ENCODE measurements at regions not wholly inside any gene's neighbourhood (a gene's known extent, or its start where the extent isn't known, plus 50 kb on each side); places are given as distances from the start of the nearest gene placed in this dataset.

DNA sequence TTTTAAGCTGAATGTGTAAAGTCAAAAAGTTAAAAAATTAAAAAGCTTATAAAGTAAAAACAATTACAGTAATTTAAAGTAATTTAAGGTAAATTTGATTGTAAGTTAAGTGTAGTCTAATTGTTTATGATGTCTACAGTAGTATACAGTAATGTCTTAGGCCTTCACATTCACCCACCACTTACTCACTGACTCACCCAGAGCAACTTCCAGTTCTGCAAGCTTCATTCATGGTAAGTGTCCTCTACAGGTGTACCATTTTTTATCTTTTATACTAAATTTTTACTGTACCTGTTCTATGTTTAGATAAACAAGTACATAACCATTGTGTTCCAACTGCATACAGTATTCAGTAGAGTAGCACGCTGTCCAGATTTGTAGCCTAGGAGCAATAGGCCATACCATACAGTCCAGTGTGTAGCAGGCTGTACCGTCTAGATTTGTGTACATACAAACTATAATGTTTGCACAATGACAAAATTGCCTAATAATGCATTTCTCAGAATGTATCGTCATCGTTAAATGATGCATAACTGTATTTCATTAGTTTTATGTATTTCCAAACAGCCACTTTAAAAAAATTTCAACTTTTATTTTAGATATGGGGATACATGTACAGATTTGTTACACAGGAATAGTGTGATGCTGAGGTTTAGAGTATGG is 319.3 kb downstream of the DYSF start:
- H3K4me3 Mint-ChIP-seq (ENCODE audit: unreplicated experiment) = no peak overlapping the region

DNA sequence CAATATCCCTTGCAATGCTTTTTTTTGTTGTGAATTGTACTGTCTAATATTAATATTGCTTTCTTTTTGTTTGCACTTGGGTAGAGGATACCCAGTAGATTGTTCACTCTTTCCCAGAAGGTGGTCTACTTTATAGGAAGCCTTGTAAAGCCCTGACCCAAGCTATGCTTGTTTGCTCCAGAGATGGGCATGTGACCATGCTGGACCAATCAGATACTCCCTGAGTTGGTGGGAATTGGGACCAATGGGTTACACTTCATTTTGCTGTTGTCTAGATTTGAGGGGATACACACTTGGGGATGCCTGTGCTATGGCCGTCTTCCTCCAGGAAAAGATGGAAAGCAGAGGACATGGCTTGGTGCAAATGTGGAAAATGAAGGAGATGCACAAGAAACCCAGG is 314.3 kb downstream of the DYSF start:
- Mint-ChIP-seq H3K9me3 (ENCODE audit: low read depth) (peaks cover 12% of the 10 kb centered on the region), H3K36me3 (ENCODE audit: low read depth) (peaks cover 5% of the 10 kb centered on the region), H3K4me3 (ENCODE audit: unreplicated experiment) (no peak overlapping the region), H3K27me3 (ENCODE audit: low read depth) (no peaks in the 10 kb centered on the region), H3K27ac (ENCODE audit: unreplicated experiment) (no peak overlapping the region), H3K4me1 (ENCODE audit: low read depth) (no peaks in the 10 kb centered on the region)
- TF ChIP-seq, protein P1, sequence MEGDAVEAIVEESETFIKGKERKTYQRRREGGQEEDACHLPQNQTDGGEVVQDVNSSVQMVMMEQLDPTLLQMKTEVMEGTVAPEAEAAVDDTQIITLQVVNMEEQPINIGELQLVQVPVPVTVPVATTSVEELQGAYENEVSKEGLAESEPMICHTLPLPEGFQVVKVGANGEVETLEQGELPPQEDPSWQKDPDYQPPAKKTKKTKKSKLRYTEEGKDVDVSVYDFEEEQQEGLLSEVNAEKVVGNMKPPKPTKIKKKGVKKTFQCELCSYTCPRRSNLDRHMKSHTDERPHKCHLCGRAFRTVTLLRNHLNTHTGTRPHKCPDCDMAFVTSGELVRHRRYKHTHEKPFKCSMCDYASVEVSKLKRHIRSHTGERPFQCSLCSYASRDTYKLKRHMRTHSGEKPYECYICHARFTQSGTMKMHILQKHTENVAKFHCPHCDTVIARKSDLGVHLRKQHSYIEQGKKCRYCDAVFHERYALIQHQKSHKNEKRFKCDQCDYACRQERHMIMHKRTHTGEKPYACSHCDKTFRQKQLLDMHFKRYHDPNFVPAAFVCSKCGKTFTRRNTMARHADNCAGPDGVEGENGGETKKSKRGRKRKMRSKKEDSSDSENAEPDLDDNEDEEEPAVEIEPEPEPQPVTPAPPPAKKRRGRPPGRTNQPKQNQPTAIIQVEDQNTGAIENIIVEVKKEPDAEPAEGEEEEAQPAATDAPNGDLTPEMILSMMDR (IDR thresholded peaks at IDR 0.05) = no peak
- no peak for DNase-seq (ENCODE audit: low spot score)

More for the DNA sequence above, 319.3 kb downstream of the DYSF start:
- H3K36me3 Mint-ChIP-seq (ENCODE audit: low read depth) = peaks cover 5% of the 10 kb centered on the region
- no peak for DNase-seq (ENCODE audit: low spot score)
- H3K9me3 Mint-ChIP-seq (ENCODE audit: low read depth) = peaks cover 12% of the 10 kb centered on the region
- no peaks in the 10 kb centered on the region for H3K27me3 Mint-ChIP-seq (ENCODE audit: low read depth)
- no peaks in the 10 kb centered on the region for H3K4me1 Mint-ChIP-seq (ENCODE audit: low read depth)
- no peak overlapping the region for H3K27ac Mint-ChIP-seq (ENCODE audit: unreplicated experiment)
- TF ChIP-seq, protein P1 (IDR thresholded peaks at IDR 0.05) = no peak

DNA sequence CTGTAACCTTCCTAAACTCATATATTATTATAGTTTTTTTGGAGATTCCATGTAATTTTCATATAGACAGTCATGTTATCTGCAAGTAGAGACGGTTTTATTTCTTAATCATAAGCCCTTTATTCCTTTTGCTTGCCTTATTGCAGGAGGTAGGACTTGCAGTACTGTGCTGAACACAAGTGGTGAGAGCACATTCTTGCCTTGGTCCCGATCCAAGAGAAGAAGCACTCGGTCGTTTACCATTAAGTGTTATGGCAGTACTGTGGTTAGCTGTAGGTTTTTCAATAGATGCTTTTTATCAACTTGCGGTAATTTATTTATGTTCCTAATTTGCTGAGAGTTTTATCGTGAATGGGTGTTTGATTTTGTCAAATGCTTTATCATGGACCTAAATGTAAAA is 305.7 kb downstream of the DYSF start:
- Mint-ChIP-seq H3K27me3 (ENCODE audit: low read depth) (no peaks in the 10 kb centered on the region), H3K4me1 (ENCODE audit: low read depth) (peaks cover 41% of the 10 kb centered on the region), H3K36me3 (ENCODE audit: low read depth) (no peaks in the 10 kb centered on the region), H3K4me3 (ENCODE audit: unreplicated experiment) (no peak overlapping the region), H3K27ac (ENCODE audit: unreplicated experiment) (peak overlapping the region; percentile 92), H3K9me3 (ENCODE audit: low read depth) (no peaks in the 10 kb centered on the region)
- no peak for DNase-seq (ENCODE audit: low spot score)
- TF ChIP-seq, protein P1 (IDR thresholded peaks at IDR 0.05) = no peak

DNA sequence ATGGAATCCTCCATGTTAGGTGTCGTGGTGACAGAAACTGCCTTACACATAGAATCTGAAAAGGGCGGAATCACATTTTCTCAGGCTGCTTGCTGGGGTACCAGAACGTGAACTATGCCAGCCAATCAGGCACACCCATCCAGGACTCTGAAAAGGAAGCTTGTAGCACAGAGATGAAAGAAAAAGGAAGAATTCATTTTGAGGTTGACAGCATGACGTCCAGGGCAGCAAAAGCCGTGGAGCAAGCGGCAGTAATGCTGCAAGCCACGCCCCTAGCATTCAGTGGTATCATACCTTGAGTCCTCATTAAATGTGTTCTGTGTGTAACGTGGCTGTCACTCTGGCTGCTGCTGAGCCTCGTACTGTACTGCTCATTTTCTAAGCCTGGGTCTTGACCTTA is 304.0 kb downstream of the DYSF start:
- Mint-ChIP-seq H3K4me1 (ENCODE audit: low read depth) (peaks cover 41% of the 10 kb centered on the region), H3K27me3 (ENCODE audit: low read depth) (no peaks in the 10 kb centered on the region), H3K36me3 (ENCODE audit: low read depth) (no peaks in the 10 kb centered on the region), H3K4me3 (ENCODE audit: unreplicated experiment) (no peak overlapping the region), H3K27ac (ENCODE audit: unreplicated experiment) (no peak overlapping the region), H3K9me3 (ENCODE audit: low read depth) (no peaks in the 10 kb centered on the region)
- TF ChIP-seq, protein P1 (IDR thresholded peaks at IDR 0.05) = no peak
- DNase-seq (ENCODE audit: low spot score) = no peak

DNA sequence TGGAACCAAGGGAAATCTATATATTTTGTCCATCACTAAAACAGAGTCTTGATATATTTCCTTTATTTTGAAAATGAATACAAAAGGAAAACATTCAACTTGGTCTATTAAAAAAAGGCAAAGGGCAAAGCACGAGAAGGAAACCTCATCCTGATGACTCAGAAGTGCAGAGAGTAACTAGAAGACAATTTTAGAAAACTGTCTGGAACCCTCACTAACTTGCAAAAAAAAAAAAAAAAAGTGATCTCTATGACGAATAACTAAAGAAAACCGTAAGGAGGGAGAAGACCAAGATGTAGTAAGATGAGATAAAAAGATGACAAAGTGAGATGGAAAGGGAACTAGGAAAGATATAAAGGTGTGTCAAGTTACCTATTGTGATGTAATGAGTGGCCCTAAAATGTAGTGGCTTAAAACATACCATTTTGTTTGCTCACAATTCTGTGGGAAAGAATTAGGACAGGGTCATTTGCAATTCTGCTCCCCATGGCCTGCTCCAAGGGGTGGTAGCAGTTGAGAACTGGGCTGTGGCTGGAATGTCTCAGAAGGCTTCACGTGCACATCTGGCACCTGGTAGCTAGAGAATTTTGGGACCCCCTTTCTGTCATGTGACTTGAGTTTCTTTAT is 303.0 kb downstream of the DYSF start:
- no peak for DNase-seq (ENCODE audit: low spot score)
- Mint-ChIP-seq H3K36me3 (ENCODE audit: low read depth) (peaks cover 2% of the 10 kb centered on the region), H3K9me3 (ENCODE audit: low read depth) (peaks cover 8% of the 10 kb centered on the region), H3K4me3 (ENCODE audit: unreplicated experiment) (no peak overlapping the region), H3K27me3 (ENCODE audit: low read depth) (no peaks in the 10 kb centered on the region), H3K27ac (ENCODE audit: unreplicated experiment) (peak overlapping the region; percentile 87), H3K4me1 (ENCODE audit: low read depth) (peaks cover 41% of the 10 kb centered on the region)
- TF ChIP-seq, protein P1 (IDR thresholded peaks at IDR 0.05) = no peak
